GM12873 (cell line): ENCODE measurements at regions not wholly inside any gene's neighbourhood (a gene's known extent, or its start where the extent isn't known, plus 50 kb on each side); places are given as distances from the start of the nearest gene placed in this dataset.

Experiments used
- TF ChIP-seq, protein P1 (sequence below): IDR thresholded peaks from 2 replicates; pipeline ENCODE4 v1.5.1; 2012; ENCODE audit warnings: low read depth, mild to moderate bottlenecking, moderate library complexity, low read length, control low read depth; ENCODE audit not compliant: insufficient read depth; ENCODE audit errors: missing control alignments

DNA sequence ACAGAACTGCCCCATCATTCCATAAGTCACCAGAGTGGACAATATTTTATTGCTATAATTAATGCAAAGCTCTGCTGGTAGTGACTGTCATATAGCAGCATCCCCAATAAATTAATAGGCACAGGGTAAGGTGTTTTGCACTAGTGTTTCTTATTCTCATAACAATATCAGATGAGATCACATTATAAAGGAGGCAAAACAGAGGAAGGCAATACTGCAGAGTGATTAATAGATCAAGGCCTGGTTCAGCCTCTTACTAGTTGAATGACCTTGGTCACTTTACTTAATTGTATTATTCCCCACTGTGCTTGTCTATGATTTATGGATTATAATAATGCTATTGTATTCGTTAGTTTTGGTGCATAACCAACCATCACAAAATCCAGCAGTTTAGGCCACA, 784.8 kb downstream of the VRK1 start:
- TF ChIP-seq, protein P1, sequence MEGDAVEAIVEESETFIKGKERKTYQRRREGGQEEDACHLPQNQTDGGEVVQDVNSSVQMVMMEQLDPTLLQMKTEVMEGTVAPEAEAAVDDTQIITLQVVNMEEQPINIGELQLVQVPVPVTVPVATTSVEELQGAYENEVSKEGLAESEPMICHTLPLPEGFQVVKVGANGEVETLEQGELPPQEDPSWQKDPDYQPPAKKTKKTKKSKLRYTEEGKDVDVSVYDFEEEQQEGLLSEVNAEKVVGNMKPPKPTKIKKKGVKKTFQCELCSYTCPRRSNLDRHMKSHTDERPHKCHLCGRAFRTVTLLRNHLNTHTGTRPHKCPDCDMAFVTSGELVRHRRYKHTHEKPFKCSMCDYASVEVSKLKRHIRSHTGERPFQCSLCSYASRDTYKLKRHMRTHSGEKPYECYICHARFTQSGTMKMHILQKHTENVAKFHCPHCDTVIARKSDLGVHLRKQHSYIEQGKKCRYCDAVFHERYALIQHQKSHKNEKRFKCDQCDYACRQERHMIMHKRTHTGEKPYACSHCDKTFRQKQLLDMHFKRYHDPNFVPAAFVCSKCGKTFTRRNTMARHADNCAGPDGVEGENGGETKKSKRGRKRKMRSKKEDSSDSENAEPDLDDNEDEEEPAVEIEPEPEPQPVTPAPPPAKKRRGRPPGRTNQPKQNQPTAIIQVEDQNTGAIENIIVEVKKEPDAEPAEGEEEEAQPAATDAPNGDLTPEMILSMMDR = no peak

DNA sequence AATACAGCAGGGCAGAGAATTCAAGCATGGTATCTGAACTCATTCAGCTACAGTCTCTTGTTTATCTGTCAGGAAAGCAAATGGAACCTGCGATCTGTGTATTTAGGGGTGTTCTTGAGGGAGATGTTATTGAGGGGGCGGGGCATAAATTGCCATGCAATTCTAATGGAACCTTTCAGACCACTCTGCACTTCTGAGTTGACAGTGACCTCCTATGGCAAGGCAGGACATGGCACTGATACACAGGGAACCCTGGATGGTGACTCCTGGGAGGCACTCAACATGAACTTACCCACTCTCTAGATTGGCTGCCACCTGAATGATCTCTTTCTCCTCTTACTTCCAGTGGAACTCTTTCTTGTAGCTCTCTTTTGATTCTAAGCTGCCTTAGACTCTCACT, 787.3 kb downstream of the VRK1 start:
- TF ChIP-seq, protein P1 = peak; percentile 38

DNA sequence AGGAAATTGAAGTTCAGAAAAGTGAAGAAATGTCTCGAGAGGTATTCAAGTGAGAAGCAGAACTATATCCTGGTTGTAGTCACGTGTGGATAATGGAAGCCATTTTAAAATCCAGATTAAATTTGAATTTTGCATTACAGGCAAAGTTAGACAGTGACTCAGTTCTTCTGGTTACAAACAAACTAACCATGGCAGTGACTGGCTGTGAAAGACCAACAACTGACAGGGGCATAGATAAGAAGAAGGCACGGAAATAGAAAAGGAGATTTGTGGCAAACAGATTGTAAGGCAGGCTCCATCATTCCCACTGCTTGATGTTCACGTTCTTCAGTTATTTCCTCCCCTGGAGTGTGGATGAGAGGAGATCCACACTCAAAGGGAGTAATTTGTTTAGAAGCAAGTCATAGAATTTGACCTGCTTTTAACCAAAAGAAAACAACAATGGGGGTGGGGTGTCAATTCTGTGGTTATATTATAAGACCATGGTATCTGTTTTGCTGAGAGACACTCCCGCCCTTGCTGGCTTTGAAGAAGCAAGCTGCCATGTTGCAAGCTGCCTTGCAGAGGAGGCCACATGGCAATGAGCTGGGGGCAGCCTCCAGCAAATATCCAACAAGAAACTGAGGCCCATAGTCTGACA, 795.3 kb downstream of the VRK1 start:
- TF ChIP-seq, protein P1 = no peak

DNA sequence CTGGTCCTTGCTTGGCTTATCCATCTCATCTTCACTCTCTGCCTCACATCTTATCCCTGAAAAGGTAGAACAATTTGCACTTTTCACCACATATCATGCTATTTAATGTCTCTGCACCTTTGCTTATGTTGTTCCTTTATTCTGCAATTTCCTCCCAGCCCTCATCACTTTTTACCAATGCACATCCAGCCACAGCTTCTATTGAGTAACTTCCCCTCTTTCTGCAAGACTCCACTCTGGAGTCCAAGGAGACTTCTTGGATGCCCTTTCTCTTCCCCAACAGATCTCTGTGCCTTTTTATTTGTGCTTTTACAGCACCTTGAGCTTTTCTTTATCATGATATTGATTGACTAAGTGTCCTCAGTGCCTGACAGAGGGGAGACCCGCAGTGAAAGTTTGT, 797.1 kb downstream of the VRK1 start:
- TF ChIP-seq, protein P1 = no peak

DNA sequence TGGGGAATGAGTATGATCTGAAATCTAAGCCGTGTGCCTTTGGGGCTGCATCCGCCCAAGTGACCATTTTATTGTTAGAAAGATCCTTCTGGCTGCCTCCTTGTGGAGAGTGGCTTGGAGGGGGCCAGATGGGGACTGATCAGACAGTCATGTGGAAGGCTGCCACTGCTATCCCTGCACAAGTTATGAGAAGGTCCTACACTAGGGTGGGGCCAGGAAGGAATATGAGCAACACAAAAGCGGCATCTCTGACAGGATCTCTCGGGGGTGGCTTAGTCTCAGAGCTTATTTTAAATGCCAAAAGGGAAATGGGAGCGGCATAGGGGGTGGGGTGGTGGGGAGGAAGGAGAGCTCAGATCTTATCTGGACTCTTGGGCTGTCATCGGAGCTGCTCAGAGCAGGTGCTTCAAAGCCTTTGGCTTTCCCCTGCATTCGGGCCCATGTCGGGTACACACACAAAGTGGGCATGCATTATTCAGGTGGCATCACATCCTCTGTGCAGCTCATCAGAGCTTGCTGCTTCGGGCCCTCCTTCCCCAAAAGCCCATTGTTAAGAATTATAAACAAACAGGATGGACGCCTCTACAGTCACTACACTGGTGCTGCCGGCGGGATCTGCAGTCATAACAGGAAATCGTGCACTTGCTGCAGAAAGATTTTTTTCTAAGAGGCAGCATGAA, 805.4 kb downstream of the VRK1 start:
- TF ChIP-seq, protein P1 = no peak

DNA sequence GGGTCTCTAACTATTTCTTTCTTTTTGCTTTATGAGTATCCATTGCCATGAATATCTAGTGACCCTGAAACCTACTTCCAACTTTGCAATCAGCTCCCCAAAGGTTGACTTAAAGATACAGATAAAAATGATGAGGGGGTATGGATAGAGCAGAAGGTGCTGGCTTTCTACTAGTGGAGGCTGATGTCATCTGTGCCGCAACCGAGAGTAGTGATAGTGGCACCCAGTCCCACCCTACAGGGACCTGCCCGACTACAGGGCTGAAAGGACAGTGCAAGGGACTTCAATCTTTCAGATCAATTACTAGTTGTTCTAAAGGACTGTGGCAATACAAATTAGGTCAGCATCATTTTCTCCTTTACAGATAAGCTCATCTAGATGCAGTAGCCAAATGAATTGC, 806.0 kb downstream of the VRK1 start:
- TF ChIP-seq, protein P1 = no peak

DNA sequence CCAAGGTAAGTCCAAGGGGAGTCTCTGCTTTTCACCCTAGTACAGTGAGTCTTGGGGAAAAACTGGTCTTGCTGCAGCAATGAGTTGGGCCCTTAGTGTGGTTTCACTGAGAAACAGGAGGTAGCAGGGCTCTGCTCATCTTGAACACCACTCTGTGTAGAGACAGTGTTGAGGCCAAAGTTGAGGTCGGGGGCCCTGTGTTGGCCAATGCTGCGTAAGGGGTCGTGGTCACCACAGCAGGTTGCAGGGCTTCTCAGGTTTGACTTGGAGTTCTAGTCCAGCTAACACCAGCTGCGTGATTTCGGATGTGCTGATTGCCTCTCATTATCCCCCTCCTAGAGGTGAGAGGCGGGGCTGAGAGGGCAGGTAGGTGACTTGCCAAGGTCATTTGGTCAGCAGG, 807.5 kb downstream of the VRK1 start:
- TF ChIP-seq, protein P1 = no peak
